Lower lobe of right lung (tissue), 2 donors: ENCODE measurements at regions not wholly inside any gene's neighbourhood (a gene's known extent, or its start where the extent isn't known, plus 50 kb on each side); places are given as distances from the start of the nearest gene placed in this dataset.

Experiments used
- ATAC-seq, 2 donors: fragments of 200-7000 bp; cut with Tn5 transposase; one replicate each; pipeline ENCODE4 v1.9.1; 2020 to 2022; ENCODE audit warnings: mild to moderate bottlenecking in 2 of 2, moderate library complexity in 2 of 2
- DNase-seq: peaks from one replicate; pipeline ENCODE4 v3.0.0-alpha.2; 2020
- H3K27ac ChIP-seq: fragments of 200-600 bp; one replicate; pipeline ENCODE4 v1.8.0; 2022
- H3K27me3 ChIP-seq: fragments of 200-600 bp; one replicate; pipeline ENCODE4 v1.8.0; 2022; ENCODE audit warnings: low read depth
- H3K36me3 ChIP-seq: fragments of 200-600 bp; one replicate; pipeline ENCODE4 v1.8.0; 2022; ENCODE audit warnings: mild to moderate bottlenecking
- H3K4me1 ChIP-seq: fragments of 200-600 bp; one replicate; pipeline ENCODE4 v1.8.0; 2022
- H3K4me3 ChIP-seq: fragments of 200-600 bp; one replicate; pipeline ENCODE4 v1.8.0; 2022; ENCODE audit warnings: mild to moderate bottlenecking
- H3K9me3 ChIP-seq: fragments of 200-600 bp; one replicate; pipeline ENCODE4 v1.8.0; 2022
- intact Hi-C: fragments of 100-400 bp; cut with DNase I; formaldehyde crosslinking; loops from one replicate; pipeline ENCODE4 v1.11.0; 2022
- TF ChIP-seq, protein P1 (sequence below): fragments of 200-600 bp; IDR thresholded peaks from one replicate; pipeline ENCODE4 v1.8.0; 2022; ENCODE audit warnings: antibody characterized with exemption, mild to moderate bottlenecking
- donor health status: DM: no; HTN: yes; CAD: no; lungs with severe emphysema.

DNA sequence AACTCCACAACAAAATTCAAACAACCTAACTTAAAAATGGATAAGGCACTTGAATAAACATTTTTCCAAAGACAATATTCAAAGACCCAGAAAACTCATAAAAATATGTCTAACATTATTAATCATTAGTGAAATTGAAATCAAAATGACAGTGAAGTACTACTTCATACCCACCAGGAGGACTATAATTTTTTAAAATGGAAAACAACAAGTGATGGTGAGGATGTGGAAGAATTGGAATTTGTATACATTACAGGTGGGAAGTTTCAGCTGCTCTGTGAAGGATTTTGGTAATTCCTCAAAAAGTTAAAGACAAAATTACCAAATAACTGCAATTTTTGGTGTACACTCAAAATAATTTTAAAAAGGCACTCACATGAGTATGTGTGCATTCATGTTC is 920.0 kb downstream of the TDRD15 start:
- DNase-seq (no peak), ATAC-seq (no peak)
- Histone ChIP-seq H3K36me3 (no peaks in the 10 kb centered on the region), H3K27me3 (no peaks in the 10 kb centered on the region), H3K9me3 (no peaks in the 10 kb centered on the region), H3K4me3 (no peak overlapping the region), H3K4me1 (no peaks in the 10 kb centered on the region), H3K27ac (no peak overlapping the region)
- TF ChIP-seq, protein P1, sequence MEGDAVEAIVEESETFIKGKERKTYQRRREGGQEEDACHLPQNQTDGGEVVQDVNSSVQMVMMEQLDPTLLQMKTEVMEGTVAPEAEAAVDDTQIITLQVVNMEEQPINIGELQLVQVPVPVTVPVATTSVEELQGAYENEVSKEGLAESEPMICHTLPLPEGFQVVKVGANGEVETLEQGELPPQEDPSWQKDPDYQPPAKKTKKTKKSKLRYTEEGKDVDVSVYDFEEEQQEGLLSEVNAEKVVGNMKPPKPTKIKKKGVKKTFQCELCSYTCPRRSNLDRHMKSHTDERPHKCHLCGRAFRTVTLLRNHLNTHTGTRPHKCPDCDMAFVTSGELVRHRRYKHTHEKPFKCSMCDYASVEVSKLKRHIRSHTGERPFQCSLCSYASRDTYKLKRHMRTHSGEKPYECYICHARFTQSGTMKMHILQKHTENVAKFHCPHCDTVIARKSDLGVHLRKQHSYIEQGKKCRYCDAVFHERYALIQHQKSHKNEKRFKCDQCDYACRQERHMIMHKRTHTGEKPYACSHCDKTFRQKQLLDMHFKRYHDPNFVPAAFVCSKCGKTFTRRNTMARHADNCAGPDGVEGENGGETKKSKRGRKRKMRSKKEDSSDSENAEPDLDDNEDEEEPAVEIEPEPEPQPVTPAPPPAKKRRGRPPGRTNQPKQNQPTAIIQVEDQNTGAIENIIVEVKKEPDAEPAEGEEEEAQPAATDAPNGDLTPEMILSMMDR, result no peak
- intact Hi-C loops, result no loop called here

DNA sequence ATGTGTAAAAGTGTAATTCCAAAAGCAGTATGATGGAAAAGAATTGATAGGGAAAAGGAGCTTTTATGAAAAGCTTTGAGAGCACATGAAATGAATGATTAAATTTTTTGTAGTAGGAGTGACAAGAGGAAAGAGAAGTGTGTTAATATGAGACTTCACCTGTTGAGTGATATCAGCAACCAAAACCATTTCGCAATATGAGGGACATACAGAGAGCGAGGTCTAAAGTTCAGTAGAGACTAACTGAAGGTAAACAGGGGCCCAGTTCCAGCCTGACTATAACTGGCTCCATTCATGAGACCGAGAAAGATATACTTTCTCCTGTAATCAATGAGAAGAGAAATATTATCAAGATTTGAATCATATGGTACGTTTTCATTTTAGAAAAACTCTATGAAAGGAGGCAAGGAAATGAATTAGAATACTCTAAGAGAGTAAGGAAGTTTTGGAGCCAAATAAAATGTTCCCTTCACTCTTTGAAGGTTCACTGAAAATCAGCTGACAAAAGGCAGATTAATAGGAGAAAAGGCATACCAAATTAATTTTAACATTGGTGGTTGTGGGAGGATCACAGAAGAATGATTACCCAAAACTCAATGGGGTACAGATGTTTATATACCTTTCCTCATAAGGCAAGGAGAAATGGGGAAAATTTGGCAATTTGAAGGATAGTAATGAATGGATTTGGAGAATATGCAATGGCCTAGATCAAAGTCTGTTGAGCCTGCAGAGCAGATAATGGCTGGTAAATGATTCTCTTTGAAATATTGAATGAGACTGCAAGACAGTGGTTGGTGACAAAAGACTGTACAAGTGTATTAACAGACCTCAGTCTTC is 932.2 kb downstream of the TDRD15 start:
- no peak for ATAC-seq

DNA sequence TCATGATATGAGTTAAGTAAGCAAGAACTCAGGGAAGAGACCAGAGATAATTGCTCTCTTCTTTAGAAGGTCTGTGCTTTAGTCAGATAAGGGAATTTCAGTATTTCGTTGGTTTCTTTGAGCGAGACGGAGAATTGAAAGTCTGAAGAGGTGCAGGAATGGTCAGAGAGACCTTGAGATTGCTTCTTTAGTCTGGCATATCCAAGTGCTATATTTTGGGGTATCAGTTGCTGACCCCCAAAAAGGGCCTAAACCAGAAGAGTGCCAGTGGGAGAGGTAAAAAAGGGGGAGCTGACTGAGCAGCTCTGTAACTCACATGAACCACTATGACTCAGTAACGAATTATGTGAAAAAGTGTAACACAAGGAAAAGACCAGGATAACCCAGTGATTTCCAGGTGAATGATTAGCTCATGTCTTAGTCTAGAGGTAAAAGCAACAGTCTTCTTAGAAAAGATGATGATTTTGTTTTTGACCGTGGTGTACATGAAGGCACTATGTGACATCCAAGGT is 932.9 kb downstream of the TDRD15 start:
- H3K27me3 ChIP-seq, result no peaks in the 10 kb centered on the region
- no peak overlapping the region for H3K27ac ChIP-seq
- H3K4me1 ChIP-seq, result no peaks in the 10 kb centered on the region
- H3K36me3 ChIP-seq, result no peaks in the 10 kb centered on the region
- DNase-seq (no peak), ATAC-seq (no peak)
- intact Hi-C loops, result no loop called here
- TF ChIP-seq, protein P1, result no peak
- no peak overlapping the region for H3K4me3 ChIP-seq
- no peaks in the 10 kb centered on the region for H3K9me3 ChIP-seq

More for the DNA sequence above, 932.2 kb downstream of the TDRD15 start:
- no peaks in the 10 kb centered on the region for H3K36me3 ChIP-seq
- H3K4me1 ChIP-seq, result no peaks in the 10 kb centered on the region
- no peaks in the 10 kb centered on the region for H3K9me3 ChIP-seq
- DNase-seq, result no peak
- intact Hi-C loops, result no loop called here
- no peak overlapping the region for H3K27ac ChIP-seq
- TF ChIP-seq, protein P1, result no peak
- H3K27me3 ChIP-seq, result no peaks in the 10 kb centered on the region
- no peak overlapping the region for H3K4me3 ChIP-seq

DNA sequence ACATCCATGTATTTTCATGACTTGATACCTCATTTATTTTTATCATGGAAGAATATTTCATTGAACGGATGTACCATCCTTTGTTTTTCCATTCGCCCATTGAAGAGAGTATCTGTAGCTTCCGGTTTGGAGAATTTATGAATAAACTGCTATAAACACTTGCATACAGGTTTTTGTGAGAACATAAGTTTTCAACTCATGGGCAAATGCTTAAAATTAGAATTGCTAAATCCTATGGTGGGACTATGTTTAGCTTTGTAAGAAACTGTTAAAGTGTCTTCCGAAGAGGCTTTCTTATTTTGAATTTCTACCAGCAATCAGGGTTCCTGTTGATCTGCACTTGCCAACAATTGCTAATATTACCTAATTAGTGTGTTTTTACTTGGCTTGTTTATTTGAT is 938.9 kb downstream of the TDRD15 start:
- H3K9me3 ChIP-seq, result no peaks in the 10 kb centered on the region
- TF ChIP-seq, protein P1, result no peak
- intact Hi-C loops, result no loop called here
- no peaks in the 10 kb centered on the region for H3K36me3 ChIP-seq
- no peaks in the 10 kb centered on the region for H3K4me1 ChIP-seq
- ATAC-seq (no peak), DNase-seq (no peak)
- no peak overlapping the region for H3K4me3 ChIP-seq
- H3K27me3 ChIP-seq, result no peaks in the 10 kb centered on the region
- no peak overlapping the region for H3K27ac ChIP-seq

DNA sequence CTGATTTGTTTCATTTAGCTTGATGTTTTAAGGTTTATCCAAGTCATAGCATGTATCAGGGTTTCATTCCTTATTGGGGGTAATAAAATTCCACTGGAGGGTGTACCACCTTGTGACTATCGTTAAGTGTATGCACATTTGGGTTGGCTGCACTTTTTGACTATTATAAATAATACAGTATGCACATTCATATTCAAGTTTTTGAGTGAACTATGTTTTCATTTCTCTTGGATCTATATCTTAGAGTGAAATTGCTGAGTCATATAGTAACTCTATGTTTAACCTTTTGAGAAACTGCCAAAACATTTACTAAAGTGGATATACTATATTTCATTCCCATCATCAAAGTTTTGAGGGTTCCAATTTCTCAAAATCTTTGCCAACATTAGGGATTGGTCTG is 952.7 kb downstream of the TDRD15 start:
- no peaks in the 10 kb centered on the region for H3K36me3 ChIP-seq
- H3K4me3 ChIP-seq, result no peak overlapping the region
- no peaks in the 10 kb centered on the region for H3K4me1 ChIP-seq
- DNase-seq, result no peak
- H3K27me3 ChIP-seq, result no peaks in the 10 kb centered on the region
- no peak for ATAC-seq
- intact Hi-C loops, result no loop called here
- no peak overlapping the region for H3K27ac ChIP-seq
- no peaks in the 10 kb centered on the region for H3K9me3 ChIP-seq
- TF ChIP-seq, protein P1, result no peak
